ENCODE measurements at regions not wholly inside any gene's neighbourhood (a gene's known extent, or its start where the extent isn't known, plus 50 kb on each side); places are given as distances from the start of the nearest gene placed in this dataset.
A peak's percentile ranks its signal among the peaks of the same experiment; 100 is the strongest.

- intact Hi-C loops (cut with micrococcal nuclease): no loop called here
- no CpG with 5 or more reads among the region's 4 CpGs for WGBS, 2 experiments (ENCODE audit: extremely low coverage in 2 of 2, insufficient read length in 1 of 2)
- Histone ChIP-seq H4K5ac (ENCODE audit: low read depth, low read length) (no peak overlapping the region), H2AK5ac (ENCODE audit: low read depth, low read length) (no peak overlapping the region), H4K91ac (ENCODE audit: insufficient read depth, low read depth, low read length) (no peak overlapping the region), H2BK15ac (ENCODE audit: low read depth, low read length) (no peak overlapping the region), H3K79me1 (ENCODE audit: low read depth in 1 of 2, low read length in 2 of 2) (no peaks in the 10 kb centered on the region), H3K56ac (ENCODE audit: extremely low read depth, insufficient read depth, low read length) (no peak overlapping the region), H3K4me3 (ENCODE audit: insufficient read depth, low read depth, low read length) (no peak overlapping the region), H4K20me1 (ENCODE audit: insufficient read depth, low read length) (no peaks in the 10 kb centered on the region), H3K4ac (ENCODE audit: low read depth, low read length) (no peak overlapping the region), H3K4me1 (ENCODE audit: control insufficient read depth, insufficient read depth, low read length) (no peaks in the 10 kb centered on the region), H3K9ac (ENCODE audit: low read depth, low read length) (no peak overlapping the region), H3K9me1 (ENCODE audit: insufficient read depth, low read length) (no peaks in the 10 kb centered on the region), H2BK120ac (ENCODE audit: low read depth, low read length) (no peak overlapping the region), H3K18ac (ENCODE audit: low read depth, low read length) (no peak overlapping the region), H3K27ac (ENCODE audit: insufficient read depth, low read length) (no peak overlapping the region), H2AFZ (replicated peaks; ENCODE audit: low read length, poor library complexity) (peak overlapping the region; percentile 19), H4K8ac (ENCODE audit: low read depth in 2 of 2, low read length in 2 of 2) (no peak overlapping the region), H2BK20ac (ENCODE audit: low read depth, low read length) (no peak overlapping the region), H3K27me3 (ENCODE audit: control insufficient read depth, insufficient read depth, low read length) (no peaks in the 10 kb centered on the region), H2AK9ac (replicated peaks; ENCODE audit: low read depth, low read length, poor library complexity) (no peak overlapping the region), H3K4me2 (ENCODE audit: low read depth, low read length) (no peak overlapping the region), H3K36me3 (ENCODE audit: control insufficient read depth, insufficient read depth, low read length) (no peaks in the 10 kb centered on the region), H2BK5ac (ENCODE audit: low read depth, low read length, poor library complexity, severe bottlenecking) (no peak overlapping the region), H3K14ac (replicated peaks; ENCODE audit: low read depth, low read length) (no peak overlapping the region), H3K9me3 (ENCODE audit: control insufficient read depth, insufficient read depth, low read length) (no peaks in the 10 kb centered on the region; the same call in 1 of the 2 replicates), H3K23ac (ENCODE audit: low read depth, low read length) (no peak overlapping the region)
- ATAC-seq (ENCODE audit: low read depth) (no peak), DNase-seq (no peak)
- BruUV-seq (replicated peaks): no TSS peak
- CTCF ChIA-PET: no interaction called here
- POLR2A ChIA-PET (ENCODE audit: unreplicated experiment): no interaction called here
- in situ Hi-C loops (cut with MboI; ENCODE audit: low sequenced_read_pairs): no loop called here
- no peak for TF ChIP-seq RCOR1 (IDR thresholded peaks at IDR 0.05; ENCODE audit: insufficient replicate concordance, low read length)
- no peak for TF ChIP-seq FOS (IDR thresholded peaks at IDR 0.05; ENCODE audit: low read depth, low read length)
- no peak for TF ChIP-seq RFX5 (IDR thresholded peaks at IDR 0.05; ENCODE audit: low read depth, low read length)
- TF ChIP-seq NFE2L2 (IDR thresholded peaks at IDR 0.05; ENCODE audit: low read depth, low read length): no peak
- TF ChIP-seq BHLHE40 (IDR thresholded peaks at IDR 0.05; ENCODE audit: low read depth, low read length): no peak
- no peak for TF ChIP-seq MAZ (IDR thresholded peaks at IDR 0.05; ENCODE audit: borderline replicate concordance, low read depth, low read length)
- TF ChIP-seq, protein P1, sequence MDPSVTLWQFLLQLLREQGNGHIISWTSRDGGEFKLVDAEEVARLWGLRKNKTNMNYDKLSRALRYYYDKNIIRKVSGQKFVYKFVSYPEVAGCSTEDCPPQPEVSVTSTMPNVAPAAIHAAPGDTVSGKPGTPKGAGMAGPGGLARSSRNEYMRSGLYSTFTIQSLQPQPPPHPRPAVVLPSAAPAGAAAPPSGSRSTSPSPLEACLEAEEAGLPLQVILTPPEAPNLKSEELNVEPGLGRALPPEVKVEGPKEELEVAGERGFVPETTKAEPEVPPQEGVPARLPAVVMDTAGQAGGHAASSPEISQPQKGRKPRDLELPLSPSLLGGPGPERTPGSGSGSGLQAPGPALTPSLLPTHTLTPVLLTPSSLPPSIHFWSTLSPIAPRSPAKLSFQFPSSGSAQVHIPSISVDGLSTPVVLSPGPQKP (IDR thresholded peaks at IDR 0.05; ENCODE audit: borderline replicate concordance, low read depth, low read length): no peak
- no peak for TF ChIP-seq MAFK (IDR thresholded peaks at IDR 0.05; ENCODE audit: low read depth, low read length)
- no peak for TF ChIP-seq CEBPB (IDR thresholded peaks at IDR 0.05; ENCODE audit: low read depth, low read length)
- no peak for TF ChIP-seq SMC3 (IDR thresholded peaks at IDR 0.05; ENCODE audit: low read depth, low read length)
- TF ChIP-seq, protein P2, sequence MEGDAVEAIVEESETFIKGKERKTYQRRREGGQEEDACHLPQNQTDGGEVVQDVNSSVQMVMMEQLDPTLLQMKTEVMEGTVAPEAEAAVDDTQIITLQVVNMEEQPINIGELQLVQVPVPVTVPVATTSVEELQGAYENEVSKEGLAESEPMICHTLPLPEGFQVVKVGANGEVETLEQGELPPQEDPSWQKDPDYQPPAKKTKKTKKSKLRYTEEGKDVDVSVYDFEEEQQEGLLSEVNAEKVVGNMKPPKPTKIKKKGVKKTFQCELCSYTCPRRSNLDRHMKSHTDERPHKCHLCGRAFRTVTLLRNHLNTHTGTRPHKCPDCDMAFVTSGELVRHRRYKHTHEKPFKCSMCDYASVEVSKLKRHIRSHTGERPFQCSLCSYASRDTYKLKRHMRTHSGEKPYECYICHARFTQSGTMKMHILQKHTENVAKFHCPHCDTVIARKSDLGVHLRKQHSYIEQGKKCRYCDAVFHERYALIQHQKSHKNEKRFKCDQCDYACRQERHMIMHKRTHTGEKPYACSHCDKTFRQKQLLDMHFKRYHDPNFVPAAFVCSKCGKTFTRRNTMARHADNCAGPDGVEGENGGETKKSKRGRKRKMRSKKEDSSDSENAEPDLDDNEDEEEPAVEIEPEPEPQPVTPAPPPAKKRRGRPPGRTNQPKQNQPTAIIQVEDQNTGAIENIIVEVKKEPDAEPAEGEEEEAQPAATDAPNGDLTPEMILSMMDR (conservative IDR thresholded peaks at IDR 0.05; ENCODE audit: low read depth, low read length): no peak
- TF ChIP-seq, protein P3, sequence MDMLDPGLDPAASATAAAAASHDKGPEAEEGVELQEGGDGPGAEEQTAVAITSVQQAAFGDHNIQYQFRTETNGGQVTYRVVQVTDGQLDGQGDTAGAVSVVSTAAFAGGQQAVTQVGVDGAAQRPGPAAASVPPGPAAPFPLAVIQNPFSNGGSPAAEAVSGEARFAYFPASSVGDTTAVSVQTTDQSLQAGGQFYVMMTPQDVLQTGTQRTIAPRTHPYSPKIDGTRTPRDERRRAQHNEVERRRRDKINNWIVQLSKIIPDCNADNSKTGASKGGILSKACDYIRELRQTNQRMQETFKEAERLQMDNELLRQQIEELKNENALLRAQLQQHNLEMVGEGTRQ (IDR thresholded peaks at IDR 0.05; ENCODE audit: low read depth, low read length): no peak
- TF ChIP-seq CHD1 (IDR thresholded peaks at IDR 0.05; ENCODE audit: low read depth, low read length): no peak
- TF ChIP-seq RAD21 (IDR thresholded peaks at IDR 0.05; ENCODE audit: low read length): no peak
- TF ChIP-seq POLR2A (IDR thresholded peaks at IDR 0.05; ENCODE audit: low read depth, low read length): no peak
- TF ChIP-seq MXI1 (IDR thresholded peaks at IDR 0.05; ENCODE audit: borderline replicate concordance, low read depth, low read length): no peak
- dilution Hi-C loops (cut with HindIII; ENCODE audit: low sequenced_read_pairs, unreplicated experiment): no loop called here
Measured at GRCh38 chr13:84447640-84447978, 565.3 kb upstream of the SLITRK1 start.

Data from IMR-90 (cell line).